HG03521 (cell line): ENCODE measurements at regions not wholly inside any gene's neighbourhood (a gene's known extent, or its start where the extent isn't known, plus 50 kb on each side); places are given as distances from the start of the nearest gene placed in this dataset.
"Not testable (repeated sequence)": the region's sequence is repeated elsewhere in the genome, so short reads cannot be mapped to it uniquely, and the experiment has no call there.

Source experiments
- ATAC-seq: cut with Tn5 transposase; IDR thresholded peaks from one replicate; pipeline ENCODE4 v1.9.1; 2021; ENCODE audit warnings: mild to moderate bottlenecking, moderate library complexity; ENCODE audit not compliant: unreplicated experiment

GRCh38 chr6:71197267-71197666 is 91.3 kb upstream of the OGFRL1 start:
- no peak for ATAC-seq

- no peak for ATAC-seq
These were observed 90.8 kb upstream of the OGFRL1 start for GRCh38 chr6:71197780-71198179.

DNA sequence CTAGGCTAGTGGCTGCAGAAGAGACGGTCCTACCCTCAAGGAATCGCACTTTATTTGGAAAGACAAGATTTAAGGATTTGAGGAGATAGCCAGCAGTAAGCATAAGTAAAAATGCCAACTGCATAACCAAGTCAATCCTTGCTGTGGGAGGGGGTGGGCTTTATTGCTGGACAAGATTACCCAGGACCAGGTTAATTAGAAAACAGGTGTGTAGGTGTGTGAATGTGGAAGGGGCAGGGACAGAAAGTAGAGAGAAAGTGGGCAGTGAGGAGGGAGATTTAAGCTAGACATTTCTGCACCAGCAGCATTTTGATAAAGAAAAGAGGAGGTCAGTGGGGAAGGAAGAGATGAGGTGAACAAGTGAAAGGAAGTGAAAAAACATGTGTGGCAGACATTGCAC is 89.7 kb upstream of the OGFRL1 start:
- no peak for ATAC-seq

- no peak for ATAC-seq
These were observed 88.9 kb upstream of the OGFRL1 start for GRCh38 chr6:71199736-71200135.

DNA sequence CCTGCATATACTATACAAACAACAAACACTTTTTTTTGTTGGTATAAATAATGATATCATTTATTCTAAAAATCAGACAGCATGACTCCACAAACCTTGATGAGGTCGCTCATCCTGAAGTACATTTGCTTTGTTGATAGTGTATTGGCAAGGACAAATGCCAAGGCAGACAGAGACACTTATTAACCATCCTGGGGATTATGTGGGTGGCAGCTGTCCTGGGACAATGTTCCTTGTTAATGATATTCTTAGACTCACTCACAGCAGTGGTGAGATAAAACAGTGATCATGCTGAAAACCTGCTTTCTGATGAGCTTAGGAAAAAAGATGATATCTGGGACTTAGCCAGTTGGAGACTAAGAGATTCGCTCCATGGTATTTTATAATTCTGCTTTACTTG is 85.4 kb upstream of the OGFRL1 start:
- ATAC-seq: no peak

DNA sequence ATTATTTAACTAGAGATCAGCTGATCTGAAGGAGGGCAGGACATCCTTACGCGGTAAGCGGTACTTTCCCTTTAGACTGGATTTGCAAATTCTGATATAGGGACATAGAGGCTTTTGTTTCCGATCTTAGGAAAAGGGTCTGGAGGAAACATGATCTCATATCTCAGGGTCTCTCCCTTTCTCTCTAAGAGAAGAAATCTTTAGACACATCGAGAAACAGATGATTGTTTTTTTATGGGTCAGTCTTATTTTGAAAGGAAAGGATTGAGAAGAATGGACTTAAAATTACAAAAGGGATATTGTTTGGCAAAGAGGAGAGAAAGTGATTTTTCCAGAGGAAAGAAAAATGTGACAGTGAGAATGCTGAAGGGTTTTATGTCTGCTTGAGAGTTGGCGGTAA is 83.9 kb upstream of the OGFRL1 start:
- ATAC-seq: no peak

- ATAC-seq: no peak
These were observed 83.2 kb upstream of the OGFRL1 start for GRCh38 chr6:71205336-71205956.

DNA sequence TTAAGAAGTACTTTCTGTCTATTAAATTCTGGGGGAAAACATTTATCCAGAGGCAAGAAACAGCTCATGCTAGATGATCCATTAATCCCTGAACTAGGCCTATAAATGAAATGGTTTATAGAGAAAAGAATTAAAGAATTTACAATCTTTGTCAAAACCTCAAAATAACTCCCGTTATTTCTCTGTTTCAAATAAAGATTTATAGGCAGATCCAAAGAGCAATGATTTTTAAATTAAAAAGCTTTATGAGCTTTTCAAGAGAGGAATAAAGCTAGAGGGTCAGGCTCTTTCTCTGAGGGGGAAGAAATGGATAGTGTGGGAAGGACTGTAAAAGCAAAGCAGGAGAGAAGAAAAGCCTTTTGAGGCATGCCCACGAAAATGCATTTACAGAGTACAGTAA is 82.5 kb upstream of the OGFRL1 start:
- ATAC-seq: no peak

GRCh38 chr6:71209206-71209605 is 79.4 kb upstream of the OGFRL1 start:
- no peak for ATAC-seq

DNA sequence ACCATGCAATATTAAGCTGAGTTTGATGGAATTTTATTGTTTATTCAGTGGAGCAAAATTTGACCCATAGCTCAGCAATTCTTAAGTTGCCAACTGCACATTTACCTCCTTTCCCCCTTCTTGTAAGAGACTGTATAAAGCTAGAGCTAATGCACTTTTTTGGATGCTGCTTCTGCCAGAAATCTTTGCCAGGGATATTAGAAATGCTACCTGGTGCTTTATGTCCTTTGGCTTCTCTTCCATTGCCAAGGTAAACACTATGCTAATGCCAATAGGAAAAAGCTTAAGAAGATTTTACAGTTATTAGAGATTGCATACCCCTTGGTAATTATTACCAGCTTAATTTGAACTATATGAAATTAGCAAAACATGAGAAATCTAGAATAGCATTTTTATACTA is 79.0 kb upstream of the OGFRL1 start:
- no peak for ATAC-seq

- ATAC-seq: no peak
These were observed 76.8 kb upstream of the OGFRL1 start for GRCh38 chr6:71211799-71212198.

DNA sequence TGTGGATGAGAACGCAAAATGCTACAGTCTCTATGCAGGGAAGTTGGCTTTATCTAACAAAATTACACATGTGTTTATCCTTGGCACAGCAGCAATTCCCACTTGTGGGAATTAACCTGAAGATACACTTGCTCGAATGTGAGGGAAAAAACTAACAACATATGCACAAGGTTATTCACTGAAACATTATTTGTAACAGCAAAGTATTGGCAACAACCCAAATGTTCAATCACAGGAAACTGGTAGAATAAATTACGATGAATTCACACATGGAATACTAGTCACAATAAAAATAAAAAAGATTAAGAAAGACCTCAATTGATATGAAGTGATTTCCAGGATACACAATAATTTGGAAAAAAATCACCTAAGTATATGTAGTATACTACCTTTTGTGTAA is 68.1 kb upstream of the OGFRL1 start:
- no peak for ATAC-seq

DNA sequence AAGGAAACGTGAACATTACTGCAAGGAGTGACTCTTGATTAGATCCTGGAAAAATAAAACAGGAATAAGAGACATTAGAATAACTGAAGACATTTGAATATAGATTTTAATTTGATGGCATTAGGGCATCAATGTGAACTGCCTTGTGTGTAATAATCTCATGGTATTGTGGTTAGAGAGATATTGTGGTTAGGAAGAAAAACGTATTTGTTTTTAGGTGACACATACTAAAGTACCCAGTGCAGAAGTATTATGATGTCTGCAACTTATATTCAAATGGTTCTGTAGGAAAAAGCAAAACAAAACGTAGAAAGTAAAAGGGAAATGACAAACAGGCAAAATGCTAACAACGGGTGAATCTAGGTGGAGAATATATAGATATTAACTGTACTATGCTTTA is 65.9 kb upstream of the OGFRL1 start:
- ATAC-seq: no peak

DNA sequence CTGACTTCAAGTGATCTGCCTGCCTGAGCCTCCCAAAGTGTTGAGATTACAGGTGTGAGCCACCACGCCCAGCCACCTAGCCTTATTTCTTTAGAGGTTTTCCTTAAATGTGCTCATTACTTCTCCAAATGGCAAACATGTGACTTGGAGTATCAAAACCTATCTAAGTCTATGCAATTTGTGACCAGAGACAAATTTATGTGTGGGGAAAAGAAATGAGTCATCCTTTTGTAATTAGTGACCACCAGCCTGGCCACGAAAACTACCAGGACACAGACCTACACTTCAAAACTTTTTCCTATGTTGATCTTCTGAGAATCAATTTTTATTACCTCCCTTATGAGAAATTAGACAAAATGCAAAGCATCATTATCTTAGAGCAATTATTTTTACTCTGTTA is 64.6 kb upstream of the OGFRL1 start:
- ATAC-seq: no peak

- no peak for ATAC-seq
These were observed 62.5 kb upstream of the OGFRL1 start for GRCh38 chr6:71226151-71226550.

GRCh38 chr6:71228461-71229041 is 60.1 kb upstream of the OGFRL1 start:
- ATAC-seq: no peak

DNA sequence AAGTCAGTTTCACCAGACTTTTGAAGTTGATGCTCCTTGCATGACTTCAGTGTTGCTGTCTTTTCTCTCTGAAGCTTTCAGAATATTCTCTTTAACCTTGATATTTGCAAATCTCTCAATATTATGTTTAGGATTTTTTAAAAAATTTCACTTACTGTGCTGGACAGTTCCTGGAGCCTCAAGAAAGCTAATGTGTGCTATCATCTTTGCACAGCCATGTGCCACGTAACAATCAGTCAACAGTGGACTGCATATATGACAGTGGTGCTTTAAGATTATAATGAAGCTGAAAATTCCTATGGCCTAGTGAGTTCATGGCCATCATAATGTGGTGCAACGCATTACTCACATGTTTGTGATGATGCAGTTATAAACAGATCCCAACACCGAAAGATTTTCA is 59.1 kb upstream of the OGFRL1 start:
- ATAC-seq: no peak

DNA sequence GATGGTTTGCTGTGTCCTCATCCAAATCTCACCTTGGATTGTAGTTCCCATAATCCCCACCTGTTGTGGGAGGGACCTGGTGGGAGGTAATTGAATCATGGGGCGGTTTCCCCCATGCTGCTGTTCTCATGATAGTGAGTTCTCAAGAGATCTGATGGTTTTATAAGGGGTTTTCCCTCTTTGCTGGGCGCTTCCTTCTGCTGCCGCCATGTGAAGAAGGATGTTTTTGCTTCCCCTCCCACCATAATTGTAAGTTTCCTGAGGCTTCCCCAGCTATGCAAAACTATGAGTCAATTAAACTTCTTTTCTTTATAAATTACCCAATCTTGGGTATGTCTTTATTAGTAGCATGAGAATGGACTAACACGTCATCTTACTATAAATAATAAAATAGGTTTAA is 55.7 kb upstream of the OGFRL1 start:
- not testable (repeated sequence) for ATAC-seq

DNA sequence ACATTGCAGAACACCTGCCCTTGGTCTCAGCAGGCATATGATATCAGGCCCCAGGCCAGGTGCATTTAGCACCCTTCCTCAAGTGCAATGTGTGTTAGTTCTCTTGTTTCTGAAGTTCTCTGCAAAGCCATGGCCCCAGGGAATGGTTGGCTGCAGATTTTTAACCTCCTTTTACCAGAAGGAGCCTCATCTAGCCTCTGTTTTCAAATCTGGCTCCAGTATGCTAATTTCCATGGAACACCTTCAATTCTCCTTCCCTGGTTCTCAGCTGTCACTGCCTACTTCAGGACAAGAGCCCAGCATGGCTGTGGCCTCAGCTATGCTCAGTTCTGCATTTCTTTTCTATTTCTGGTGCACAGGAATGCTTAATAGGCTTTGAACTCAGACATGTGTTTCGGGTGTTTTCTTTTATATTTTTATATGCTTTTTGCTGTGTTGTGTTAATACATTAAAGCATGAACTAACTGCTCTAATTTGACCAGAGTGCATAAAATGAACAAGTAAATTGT is 51.6 kb upstream of the OGFRL1 start:
- no peak for ATAC-seq

DNA sequence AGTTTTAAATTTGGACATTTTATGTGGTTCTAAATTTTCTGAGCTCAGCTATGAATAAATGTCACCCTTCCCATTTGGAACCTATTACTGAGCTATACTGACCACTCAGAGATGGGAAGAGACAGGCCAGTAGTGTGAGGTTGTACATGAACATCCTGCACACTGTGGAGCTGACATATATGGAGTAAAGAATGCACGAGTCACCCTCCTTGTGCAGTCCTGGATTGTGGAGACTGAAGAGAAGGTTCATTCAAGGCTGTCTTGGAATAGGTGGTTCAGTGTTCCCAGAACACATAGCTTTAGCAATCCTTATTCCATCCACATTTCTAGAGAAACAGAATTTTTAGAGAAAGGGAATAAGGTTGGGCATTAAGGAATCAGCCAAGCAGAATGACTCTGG is 50.3 kb upstream of the OGFRL1 start:
- no peak for ATAC-seq
